Adrenal gland (tissue), 9 donors: ENCODE measurements at regions not wholly inside any gene's neighbourhood (a gene's known extent, or its start where the extent isn't known, plus 50 kb on each side); places are given as distances from the start of the nearest gene placed in this dataset.

ENCODE experiments used
- DNase-seq, 7 donors: peaks; one replicate each; pipeline ENCODE4 v3.0.0-alpha.2; 2019 to 2020
- H3K27ac ChIP-seq, 5 donors: fragments of 200-600 bp; sonication (generic) in 4 of 5; 1 replicate in 3 of 5; 2 replicates in 2 of 5; pipeline versions ENCODE4 v1.5.1 to v1.8.0; 2016 to 2020; ENCODE audit warnings: mild to moderate bottlenecking in 1 of 5
- H3K27me3 ChIP-seq: fragments of 200-600 bp; 2 replicates; pipeline ENCODE4 v1.8.0; 2021
- H3K36me3 ChIP-seq, 2 donors: fragments of 200-600 bp; replicated peaks in 1 of 2; 1 replicate in 1 of 2; 2 replicates in 1 of 2; pipeline versions ENCODE4 v1.5.1 to v1.8.0; 2018 to 2022
- H3K4me1 ChIP-seq, 2 donors: fragments of 200-600 bp; replicated peaks in 1 of 2; 1 replicate in 1 of 2; 2 replicates in 1 of 2; pipeline versions ENCODE4 v1.5.1 to v1.8.0; 2018 to 2021
- H3K4me3 ChIP-seq, 4 donors: fragments of 200-600 bp; sonication (generic) in 3 of 4; one replicate each; pipeline ENCODE4 v1.5.1; 2016 to 2018
- H3K9me3 ChIP-seq, 3 donors: fragments of 200-600 bp; sonication (generic) in 1 of 3; replicated peaks in 1 of 3; 1 replicate in 2 of 3; 2 replicates in 1 of 3; pipeline versions ENCODE4 v1.5.1 to v1.8.0; 2016 to 2021
- CTCF ChIP-seq, 6 experiments: fragments of 450-650 bp in 4 of 6; fragments of 200-600 bp in 2 of 6; sonication (generic) in 1 of 6; IDR thresholded peaks; 1 replicate in 5 of 6; 2 replicates in 1 of 6; pipeline versions ENCODE4 v1.5.1 to v1.8.0; 2016 to 2021; ENCODE audit warnings: antibody characterized with exemption in 6 of 6, mild to moderate bottlenecking in 2 of 6, moderate library complexity in 1 of 6
- POLR2A ChIP-seq, 2 donors: fragments of 450-650 bp; IDR thresholded peaks; one replicate each; pipeline ENCODE4 v1.6.1; 2017; ENCODE audit warnings: antibody characterized with exemption in 2 of 2, mild to moderate bottlenecking in 2 of 2, moderate library complexity in 1 of 2
- WGBS, 4 donors: extraction: QIAGEN DNeasy Blood & Tissue Kit in 2 of 4; methylation state at CpG; one replicate each; pipeline versions ENCODE4 v1.1.5 to v1.1.7; 2013 to 2017; 5-methylcytosine and 5-hydroxymethylcytosine counted together
- intact Hi-C, 2 donors: fragments of 100-400 bp; cut with DNase I; formaldehyde crosslinking; loops; one replicate each; pipeline versions ENCODE4 v1.14.1 to v1.15.0; 2022 to 2023
- donor health status: healthy with polysubstance abuse.
- donor health status: Bipolar disorder and iron deficiency.
- donor health status: DM: yes; HTN: yes; CAD: no.
- donor health status: DM: no; HTN: no; CAD: no.
- donor health status: DM: no; HTN: no; CAD: no.

GRCh38 chr2:199606193-199606780, 148.5 kb upstream of the SATB2 start:
- H3K4me1 ChIP-seq: no peaks in the 10 kb centered on the region
- 71 to 80% (median 77%) methylated on average over 4 of the region's 4 CpGs for WGBS, 4 donors
- H3K36me3 ChIP-seq: no peaks in the 10 kb centered on the region
- H3K9me3 ChIP-seq: no peaks in the 10 kb centered on the region
- no peak overlapping the region for H3K27ac ChIP-seq
- intact Hi-C loops: no loop called here
- no peak overlapping the region for H3K4me3 ChIP-seq
- DNase-seq: no peak
- peaks cover 12% of the 10 kb centered on the region for H3K27me3 ChIP-seq
- TF ChIP-seq POLR2A (IDR thresholded peaks at IDR 0.05): no peak
- TF ChIP-seq CTCF (IDR thresholded peaks at IDR 0.05): no peak

- no peak for DNase-seq
- no peak for TF ChIP-seq POLR2A (IDR thresholded peaks at IDR 0.05)
- no peak for TF ChIP-seq CTCF (IDR thresholded peaks at IDR 0.05)
- Histone ChIP-seq H3K27me3 (peaks cover 12% of the 10 kb centered on the region), H3K4me1 (no peaks in the 10 kb centered on the region), H3K36me3 (no peaks in the 10 kb centered on the region), H3K9me3 (no peaks in the 10 kb centered on the region), H3K27ac (no peak overlapping the region), H3K4me3 (no peak overlapping the region)
- intact Hi-C loops: no loop called here
- WGBS, 4 donors: 30 to 49% (median 32%) methylated on average over 23 to 39 of the region's 39 CpGs
These were observed 146.1 kb upstream of the SATB2 start for GRCh38 chr2:199603721-199604291.

- Histone ChIP-seq H3K4me3 (no peak overlapping the region), H3K27me3 (peaks cover 12% of the 10 kb centered on the region), H3K9me3 (no peaks in the 10 kb centered on the region), H3K36me3 (no peaks in the 10 kb centered on the region), H3K4me1 (no peaks in the 10 kb centered on the region), H3K27ac (no peak overlapping the region)
- TF ChIP-seq POLR2A (IDR thresholded peaks at IDR 0.05): no peak
- no peak for TF ChIP-seq CTCF (IDR thresholded peaks at IDR 0.05)
- intact Hi-C loops: no loop called here
- WGBS, 4 donors: 74 to 86% (median 82%) methylated on average over 15 of the region's 15 CpGs
- no peak for DNase-seq
These were observed 145.4 kb upstream of the SATB2 start for GRCh38 chr2:199602896-199603717.

- H3K27me3 ChIP-seq: peaks cover 12% of the 10 kb centered on the region
- no peak overlapping the region for H3K4me3 ChIP-seq
- no peaks in the 10 kb centered on the region for H3K4me1 ChIP-seq
- intact Hi-C loops: no loop called here
- no peaks in the 10 kb centered on the region for H3K9me3 ChIP-seq
- TF ChIP-seq POLR2A (IDR thresholded peaks at IDR 0.05) (no peak), CTCF (IDR thresholded peaks at IDR 0.05) (no peak)
- H3K27ac ChIP-seq: no peak overlapping the region
- H3K36me3 ChIP-seq: no peaks in the 10 kb centered on the region
- DNase-seq: no peak
- 60 to 71% (median 67%) methylated on average over 6 of the region's 6 CpGs for WGBS, 4 donors
These were observed 144.6 kb upstream of the SATB2 start for GRCh38 chr2:199602271-199602895.
